M059J (cell line): ENCODE measurements at regions not wholly inside any gene's neighbourhood (a gene's known extent, or its start where the extent isn't known, plus 50 kb on each side); places are given as distances from the start of the nearest gene placed in this dataset.

ENCODE experiments used
- DNase-seq: peaks from one replicate; pipeline ENCODE4 v3.0.0-alpha.2; 2012; ENCODE audit warnings: low read depth

DNA sequence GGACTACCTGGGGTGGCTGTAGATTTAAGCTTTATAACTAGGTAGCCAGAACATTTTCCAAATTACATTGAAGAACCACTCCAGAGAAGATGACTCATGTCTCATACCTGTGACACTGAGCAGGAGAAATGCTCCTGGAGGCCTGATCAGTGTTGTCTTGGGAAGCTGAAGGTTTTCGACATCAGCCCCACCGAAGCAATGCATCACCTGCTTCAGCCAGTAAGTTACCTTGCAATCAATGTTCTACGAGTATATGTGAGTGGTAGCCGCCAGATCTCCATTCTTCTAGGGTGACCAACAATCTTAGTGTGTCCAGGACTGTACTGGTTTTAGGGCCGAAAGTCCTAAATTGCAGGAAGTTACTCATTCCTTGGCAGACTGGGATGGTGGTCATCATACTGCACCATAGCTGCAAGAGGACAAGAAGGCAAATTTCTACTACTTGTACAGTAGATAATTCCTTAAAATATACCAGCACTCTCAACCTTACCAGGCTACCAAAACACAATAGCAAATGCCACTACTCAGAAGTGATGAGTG is 109.3 kb upstream of the LINC00305 start:
- DNase-seq, result no peak

- DNase-seq, result no peak
Observed at GRCh38 chr18:64254399-64255093, 105.7 kb upstream of the LINC00305 start.

DNA sequence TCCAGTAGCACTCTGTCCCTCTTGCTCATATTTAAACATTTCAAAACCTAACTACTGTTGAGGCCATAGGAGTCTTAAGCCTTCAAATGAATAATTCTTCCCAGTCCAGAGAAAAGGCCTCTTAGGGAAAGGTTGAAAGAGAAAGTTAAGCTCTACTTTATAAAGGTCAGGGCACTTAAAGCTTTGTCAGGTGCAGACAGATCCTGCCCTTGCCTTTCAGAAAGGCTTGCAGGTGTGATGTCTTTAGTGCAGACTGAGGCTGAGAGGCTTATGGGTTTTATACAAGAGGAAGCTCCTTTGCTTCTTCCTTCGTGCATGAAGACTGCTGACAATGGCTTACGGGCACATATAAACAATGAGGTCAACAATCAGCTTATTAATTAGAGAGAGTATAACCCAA is 105.0 kb upstream of the LINC00305 start:
- DNase-seq, result no peak

- DNase-seq, result no peak
Observed at GRCh38 chr18:64253222-64253621, 104.3 kb upstream of the LINC00305 start.

GRCh38 chr18:64248836-64249235 is 99.9 kb upstream of the LINC00305 start:
- no peak for DNase-seq

DNA sequence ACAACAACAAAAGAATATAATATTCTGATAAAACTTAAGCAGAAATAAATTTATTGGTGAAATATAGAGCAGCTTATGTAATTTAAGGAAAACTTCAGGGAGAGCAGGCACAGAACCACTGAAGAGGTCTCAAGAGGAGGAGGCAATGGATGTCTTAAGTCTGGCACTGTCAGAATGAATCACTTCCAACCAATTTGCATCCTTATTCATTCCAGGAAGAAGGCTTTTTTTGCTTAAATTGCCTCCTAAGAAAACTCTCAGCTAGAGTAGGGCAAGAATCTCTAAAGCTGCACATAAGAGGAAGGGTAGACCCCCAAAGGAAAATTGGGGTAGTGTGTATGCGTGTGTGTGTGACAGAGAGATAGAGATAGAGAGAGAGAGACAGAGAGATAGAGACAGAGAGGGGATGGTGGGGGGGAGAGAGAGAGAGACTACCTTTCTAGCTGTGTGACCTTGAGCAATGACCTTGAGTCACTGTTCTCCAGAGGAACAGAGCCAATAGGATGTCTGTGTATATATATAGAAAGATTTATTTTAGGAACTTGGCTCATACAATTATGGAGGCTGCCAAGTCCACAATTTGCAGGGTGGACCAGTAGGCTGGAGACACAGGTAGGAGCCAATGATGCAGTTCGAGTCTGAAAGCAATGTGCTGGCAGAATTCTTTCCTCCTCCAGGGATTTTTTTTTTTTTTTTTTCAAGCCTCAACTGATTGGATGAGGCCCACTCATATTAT is 96.4 kb upstream of the LINC00305 start:
- no peak for DNase-seq

DNA sequence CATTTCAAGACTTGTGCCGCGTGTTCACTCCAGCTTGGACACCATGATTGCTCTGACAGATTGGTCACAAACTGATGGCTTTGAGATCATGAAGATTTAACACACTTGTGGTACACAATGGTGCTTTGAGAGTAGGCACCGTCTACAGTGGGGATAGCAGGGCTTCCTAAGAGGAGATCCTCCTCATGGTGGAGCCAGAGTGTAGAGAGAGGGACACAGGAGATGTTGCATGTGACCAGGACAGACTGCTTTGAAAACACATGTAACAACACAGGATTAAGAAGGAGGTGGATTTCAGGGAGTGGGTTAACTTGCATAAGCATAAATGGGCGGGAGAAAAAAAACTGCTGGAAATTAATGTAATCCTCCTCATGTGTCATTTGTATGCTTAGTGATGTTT is 95.7 kb upstream of the LINC00305 start:
- no peak for DNase-seq

GRCh38 chr18:64240316-64240715 is 91.4 kb upstream of the LINC00305 start:
- no peak for DNase-seq

DNA sequence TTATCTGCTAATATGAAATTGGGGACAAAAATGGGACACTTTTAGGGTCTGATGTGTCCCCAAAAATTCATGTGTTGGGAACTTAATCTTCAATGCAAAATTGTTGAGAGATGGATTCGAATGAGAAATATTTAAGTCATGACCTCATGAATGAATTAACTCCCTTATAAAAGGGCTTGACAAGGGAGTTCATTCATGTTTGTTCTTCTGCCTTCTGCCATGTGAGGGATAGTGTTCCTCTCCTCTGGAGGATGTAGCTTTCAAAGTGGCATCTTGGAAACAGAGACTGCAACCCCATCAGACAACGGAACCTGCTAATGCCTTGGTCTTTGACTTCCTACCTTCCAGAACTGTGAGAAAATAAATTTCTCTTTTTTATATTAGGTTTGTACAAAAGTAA is 89.2 kb upstream of the LINC00305 start:
- DNase-seq, result no peak

DNA sequence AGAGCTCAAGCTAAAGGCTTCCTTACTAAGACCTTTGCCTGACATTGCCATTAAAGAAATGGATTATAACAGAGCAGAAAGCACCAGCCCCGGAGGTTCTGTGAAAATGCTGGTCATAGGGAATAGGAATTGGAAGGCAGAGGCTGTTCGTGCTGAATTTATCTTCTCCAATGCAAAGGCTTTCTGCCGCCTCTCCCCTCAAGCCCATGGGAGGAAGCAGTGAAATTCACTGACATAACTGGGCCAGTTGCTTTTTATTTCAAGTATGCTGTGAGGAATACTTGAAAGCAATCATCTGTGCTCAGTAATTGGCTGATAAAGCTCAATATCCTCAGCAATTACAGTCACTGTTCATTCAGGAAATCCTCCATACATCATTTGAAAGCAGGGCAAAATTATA is 85.4 kb upstream of the LINC00305 start:
- no peak for DNase-seq

DNA sequence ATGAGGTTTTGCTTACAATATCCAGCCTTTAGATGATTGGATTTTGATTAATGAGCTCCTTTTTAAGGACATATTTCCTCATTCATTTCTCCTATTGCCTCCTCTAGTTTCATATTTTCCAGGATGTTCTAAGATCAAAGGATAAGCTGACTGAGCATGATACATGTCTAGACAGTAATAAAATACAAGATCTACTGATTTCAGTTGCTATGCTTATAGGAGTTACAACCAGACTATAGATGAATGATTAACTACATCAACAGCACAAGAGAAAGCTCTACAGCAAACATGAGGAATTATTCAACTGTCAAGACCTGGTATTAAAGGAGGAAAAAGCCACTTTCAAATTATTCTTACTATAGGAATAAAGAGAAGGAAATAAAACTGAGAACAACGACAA is 85.0 kb upstream of the LINC00305 start:
- no peak for DNase-seq

GRCh38 chr18:64220941-64221340 is 72.1 kb upstream of the LINC00305 start:
- no peak for DNase-seq

GRCh38 chr18:64219517-64219916 is 70.6 kb upstream of the LINC00305 start:
- no peak for DNase-seq

- DNase-seq, result no peak
Observed at GRCh38 chr18:64210401-64210949, 61.6 kb upstream of the LINC00305 start.

DNA sequence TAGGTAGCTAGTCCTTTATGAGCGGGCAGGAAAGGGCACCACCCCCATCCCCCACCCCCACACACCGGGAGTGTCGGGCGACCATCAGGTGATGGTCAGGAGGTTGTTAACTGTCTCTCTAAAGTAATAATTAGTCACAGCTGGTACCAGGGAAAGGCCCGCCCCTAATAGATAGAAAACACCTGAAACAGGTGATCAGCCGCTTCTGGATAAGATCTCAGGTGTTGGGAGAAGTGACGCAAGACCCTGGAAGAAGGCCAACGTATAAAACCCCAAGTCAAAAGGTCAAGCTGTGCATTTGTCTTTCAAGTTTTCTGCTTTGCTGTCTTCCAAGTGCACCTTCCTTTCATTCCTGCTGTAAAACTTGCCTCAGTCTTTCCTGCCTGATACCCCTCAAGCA is 59.6 kb upstream of the LINC00305 start:
- DNase-seq, result no peak

DNA sequence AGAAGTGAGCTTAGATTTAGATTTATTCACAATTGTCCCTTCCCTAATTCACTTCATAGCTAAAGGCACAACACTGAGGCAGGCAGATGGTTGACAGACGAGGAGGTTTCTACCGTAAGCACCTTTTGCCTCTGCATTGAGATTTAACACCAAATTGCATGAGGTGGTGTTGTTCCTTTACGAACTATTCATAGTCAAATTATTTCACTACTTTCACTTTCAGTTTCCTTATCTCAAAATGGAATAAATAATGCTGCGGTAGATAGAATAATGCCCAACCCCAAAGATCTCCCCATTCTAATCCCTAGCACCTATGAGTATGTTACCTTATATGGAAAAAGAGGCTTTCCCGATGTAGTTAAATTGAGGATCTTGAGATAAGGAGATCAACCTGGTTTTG is 58.9 kb upstream of the LINC00305 start:
- DNase-seq, result peak; percentile 8

- DNase-seq, result no peak
Observed at GRCh38 chr18:64203295-64203694, 54.4 kb upstream of the LINC00305 start.

- no peak for DNase-seq
Observed at GRCh38 chr18:64202863-64203262, 54.0 kb upstream of the LINC00305 start.

DNA sequence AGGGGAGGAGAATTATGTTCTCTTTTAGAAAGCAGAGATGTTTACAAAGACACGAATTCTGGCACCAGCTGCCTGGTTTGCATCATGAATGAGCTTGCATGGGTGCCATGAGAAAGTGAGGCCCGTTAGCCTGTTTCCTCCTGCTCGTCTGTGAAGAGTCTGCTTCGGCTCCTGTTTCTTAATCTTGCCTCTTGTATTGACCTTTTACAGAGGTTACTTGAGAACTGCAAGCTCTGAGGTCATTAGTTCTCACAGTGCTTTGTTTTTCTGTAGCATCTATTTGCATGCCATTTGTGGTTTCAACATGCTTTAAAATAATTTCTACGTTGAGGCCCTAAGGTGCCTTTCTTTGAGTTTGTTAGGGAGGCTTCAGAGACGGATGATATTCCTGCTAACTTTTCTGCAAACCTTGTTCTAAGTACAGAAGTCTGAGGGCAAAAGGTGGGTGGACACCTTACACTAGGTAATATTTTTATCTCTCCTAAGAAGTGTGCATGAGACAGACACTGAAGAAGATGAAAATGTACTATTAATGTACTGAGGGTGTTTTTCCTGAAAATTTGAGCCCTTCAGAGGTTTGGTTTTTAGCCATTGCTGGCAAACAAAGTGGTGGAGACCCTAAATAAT is 53.4 kb upstream of the LINC00305 start:
- no peak for DNase-seq

DNA sequence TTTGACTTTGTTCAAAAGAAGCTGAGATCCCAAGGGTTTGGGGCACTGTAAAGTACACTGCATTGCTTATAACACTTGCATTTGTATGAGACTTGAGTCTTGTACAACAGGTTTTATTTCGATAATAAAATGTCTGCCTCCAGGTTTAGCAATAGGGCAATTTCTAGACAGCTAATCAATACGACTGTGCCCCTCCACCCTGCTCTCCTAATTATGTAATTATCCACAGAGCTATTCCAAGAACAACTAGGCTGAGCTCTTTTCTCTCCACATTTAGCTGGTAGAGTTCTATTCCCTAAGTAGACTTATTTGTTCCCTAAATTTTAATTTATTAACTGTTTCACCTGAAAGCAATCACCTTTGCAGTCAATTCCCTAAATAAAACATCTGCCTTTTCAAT is 52.9 kb upstream of the LINC00305 start:
- no peak for DNase-seq

GRCh38 chr18:64199581-64199980 is 50.7 kb upstream of the LINC00305 start:
- no peak for DNase-seq
